ENCODE measurements at regions not wholly inside any gene's neighbourhood (a gene's known extent, or its start where the extent isn't known, plus 50 kb on each side); places are given as distances from the start of the nearest gene placed in this dataset.

DNA sequence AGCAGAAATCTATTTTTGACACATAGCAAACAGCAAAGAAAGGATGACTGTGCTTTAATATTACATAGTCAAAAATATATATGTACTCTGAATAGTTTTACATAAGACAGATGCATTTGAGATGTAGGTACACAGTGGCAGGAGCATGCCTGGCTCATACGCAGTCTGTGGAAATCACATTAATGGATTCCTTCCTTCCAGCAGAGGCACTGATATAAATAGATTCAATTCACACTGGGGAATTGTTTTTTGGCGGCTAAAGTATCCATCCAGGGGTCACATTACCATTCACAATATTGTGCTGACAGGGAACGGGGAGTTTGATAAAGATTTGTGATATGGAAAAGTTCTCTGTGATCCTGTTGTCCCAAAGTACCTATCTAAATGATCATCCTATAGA is 72.5 kb upstream of the AGR3 start:
- Mint-ChIP-seq H3K27me3 (ENCODE audit: low read depth, unreplicated experiment) (no peaks in the 10 kb centered on the region), H3K4me3 (ENCODE audit: unreplicated experiment) (no peak overlapping the region), H3K4me1 (ENCODE audit: low read depth, unreplicated experiment) (peaks cover 4% of the 10 kb centered on the region), H3K9me3 (ENCODE audit: unreplicated experiment) (peaks cover 4% of the 10 kb centered on the region), H3K36me3 (ENCODE audit: low read depth, unreplicated experiment) (peaks cover under 1% of the 10 kb centered on the region), H3K27ac (ENCODE audit: unreplicated experiment) (no peak overlapping the region)
- no peak overlapping the region for H2AFZ ChIP-seq (ENCODE audit: low read depth, low read length)
- H3K9ac ChIP-seq (ENCODE audit: low read length) = no peak overlapping the region
- H3K4me1 ChIP-seq (ENCODE audit: insufficient read depth, low read length) = no peaks in the 10 kb centered on the region
- TF ChIP-seq, protein P1, sequence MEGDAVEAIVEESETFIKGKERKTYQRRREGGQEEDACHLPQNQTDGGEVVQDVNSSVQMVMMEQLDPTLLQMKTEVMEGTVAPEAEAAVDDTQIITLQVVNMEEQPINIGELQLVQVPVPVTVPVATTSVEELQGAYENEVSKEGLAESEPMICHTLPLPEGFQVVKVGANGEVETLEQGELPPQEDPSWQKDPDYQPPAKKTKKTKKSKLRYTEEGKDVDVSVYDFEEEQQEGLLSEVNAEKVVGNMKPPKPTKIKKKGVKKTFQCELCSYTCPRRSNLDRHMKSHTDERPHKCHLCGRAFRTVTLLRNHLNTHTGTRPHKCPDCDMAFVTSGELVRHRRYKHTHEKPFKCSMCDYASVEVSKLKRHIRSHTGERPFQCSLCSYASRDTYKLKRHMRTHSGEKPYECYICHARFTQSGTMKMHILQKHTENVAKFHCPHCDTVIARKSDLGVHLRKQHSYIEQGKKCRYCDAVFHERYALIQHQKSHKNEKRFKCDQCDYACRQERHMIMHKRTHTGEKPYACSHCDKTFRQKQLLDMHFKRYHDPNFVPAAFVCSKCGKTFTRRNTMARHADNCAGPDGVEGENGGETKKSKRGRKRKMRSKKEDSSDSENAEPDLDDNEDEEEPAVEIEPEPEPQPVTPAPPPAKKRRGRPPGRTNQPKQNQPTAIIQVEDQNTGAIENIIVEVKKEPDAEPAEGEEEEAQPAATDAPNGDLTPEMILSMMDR (IDR thresholded peaks at IDR 0.05; ENCODE audit: insufficient read depth, low read depth, low read length) = no peak
- no peak for TF ChIP-seq EZH2 (IDR thresholded peaks at IDR 0.05; ENCODE audit: insufficient read depth, low read length)
- no peak overlapping the region for H3K27ac ChIP-seq (ENCODE audit: low read depth, low read length)
- H3K4me2 ChIP-seq (ENCODE audit: low read length) = no peak overlapping the region
- H3K4me3 ChIP-seq (ENCODE audit: insufficient read depth, low read depth, low read length) = no peak overlapping the region
- no peaks in the 10 kb centered on the region for H3K9me3 ChIP-seq (ENCODE audit: insufficient read depth, low read depth, low read length)
- H4K20me1 ChIP-seq (ENCODE audit: insufficient read depth, low read length) = no peaks in the 10 kb centered on the region
- H3K79me2 ChIP-seq (ENCODE audit: insufficient read depth, low read length) = no peaks in the 10 kb centered on the region
- no peak for DNase-seq (ENCODE audit: low read depth)
- no peaks in the 10 kb centered on the region for H3K36me3 ChIP-seq (ENCODE audit: insufficient read depth, low read length)
- no peaks in the 10 kb centered on the region for H3K27me3 ChIP-seq (ENCODE audit: insufficient read depth, low read length)
- FAIRE-seq = no peak

DNA sequence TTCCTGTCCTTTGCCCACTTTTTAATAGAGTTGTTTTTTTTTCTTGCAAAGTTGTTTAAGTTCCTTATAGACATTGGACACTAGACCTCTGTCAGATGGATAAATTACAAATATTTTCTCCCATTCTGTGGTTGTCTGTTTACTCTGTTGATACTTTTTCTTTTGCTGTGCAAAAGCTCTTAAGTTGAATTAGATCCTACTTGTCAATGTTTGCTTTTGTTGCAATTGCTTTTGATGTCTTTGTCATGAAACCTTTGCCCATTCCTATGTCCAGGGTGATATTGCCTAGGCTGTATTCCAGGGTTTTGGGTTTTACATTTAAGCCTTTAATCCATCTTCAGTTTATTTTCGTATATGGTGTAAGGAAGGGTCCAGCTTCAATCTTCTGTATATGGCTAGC is 76.9 kb upstream of the AGR3 start:
- no peaks in the 10 kb centered on the region for H3K36me3 Mint-ChIP-seq (ENCODE audit: low read depth, unreplicated experiment)
- H3K9me3 Mint-ChIP-seq (ENCODE audit: unreplicated experiment) = peaks cover 3% of the 10 kb centered on the region
- Histone ChIP-seq H3K27me3 (ENCODE audit: insufficient read depth, low read length) (no peaks in the 10 kb centered on the region), H3K79me2 (ENCODE audit: insufficient read depth, low read length) (no peaks in the 10 kb centered on the region), H3K4me2 (ENCODE audit: low read length) (no peak overlapping the region), H3K4me3 (ENCODE audit: insufficient read depth, low read depth, low read length) (no peak overlapping the region), H3K27ac (ENCODE audit: low read depth, low read length) (no peak overlapping the region), H3K9me3 (ENCODE audit: insufficient read depth, low read depth, low read length) (no peaks in the 10 kb centered on the region), H3K4me1 (ENCODE audit: insufficient read depth, low read length) (no peaks in the 10 kb centered on the region), H3K36me3 (ENCODE audit: insufficient read depth, low read length) (no peaks in the 10 kb centered on the region), H4K20me1 (ENCODE audit: insufficient read depth, low read length) (no peaks in the 10 kb centered on the region), H3K9ac (ENCODE audit: low read length) (no peak overlapping the region), H2AFZ (ENCODE audit: low read depth, low read length) (no peak overlapping the region)
- H3K27ac Mint-ChIP-seq (ENCODE audit: unreplicated experiment) = no peak overlapping the region
- H3K4me3 Mint-ChIP-seq (ENCODE audit: unreplicated experiment) = no peak overlapping the region
- FAIRE-seq = no peak
- TF ChIP-seq EZH2 (IDR thresholded peaks at IDR 0.05; ENCODE audit: insufficient read depth, low read length) = no peak
- TF ChIP-seq, protein P1 (IDR thresholded peaks at IDR 0.05; ENCODE audit: insufficient read depth, low read depth, low read length) = no peak
- DNase-seq (ENCODE audit: low read depth) = no peak
- no peaks in the 10 kb centered on the region for H3K27me3 Mint-ChIP-seq (ENCODE audit: low read depth, unreplicated experiment)
- H3K4me1 Mint-ChIP-seq (ENCODE audit: low read depth, unreplicated experiment) = peaks cover 6% of the 10 kb centered on the region

GRCh38 chr7:16960337-16960965 is 78.7 kb upstream of the AGR3 start:
- Mint-ChIP-seq H3K4me3 (ENCODE audit: unreplicated experiment) (no peak overlapping the region), H3K36me3 (ENCODE audit: low read depth, unreplicated experiment) (no peaks in the 10 kb centered on the region), H3K27ac (ENCODE audit: unreplicated experiment) (no peak overlapping the region), H3K27me3 (ENCODE audit: low read depth, unreplicated experiment) (no peaks in the 10 kb centered on the region), H3K9me3 (ENCODE audit: unreplicated experiment) (peaks cover 4% of the 10 kb centered on the region), H3K4me1 (ENCODE audit: low read depth, unreplicated experiment) (peaks cover 6% of the 10 kb centered on the region)
- TF ChIP-seq EZH2 (IDR thresholded peaks at IDR 0.05; ENCODE audit: insufficient read depth, low read length) = no peak
- TF ChIP-seq, protein P1 (IDR thresholded peaks at IDR 0.05; ENCODE audit: insufficient read depth, low read depth, low read length) = no peak
- Histone ChIP-seq H2AFZ (ENCODE audit: low read depth, low read length) (no peak overlapping the region), H3K36me3 (ENCODE audit: insufficient read depth, low read length) (no peaks in the 10 kb centered on the region), H3K27me3 (ENCODE audit: insufficient read depth, low read length) (no peaks in the 10 kb centered on the region), H3K4me1 (ENCODE audit: insufficient read depth, low read length) (no peaks in the 10 kb centered on the region), H3K9ac (ENCODE audit: low read length) (no peak overlapping the region), H3K27ac (ENCODE audit: low read depth, low read length) (no peak overlapping the region), H4K20me1 (ENCODE audit: insufficient read depth, low read length) (no peaks in the 10 kb centered on the region), H3K4me2 (ENCODE audit: low read length) (no peak overlapping the region), H3K4me3 (ENCODE audit: insufficient read depth, low read depth, low read length) (no peak overlapping the region), H3K9me3 (ENCODE audit: insufficient read depth, low read depth, low read length) (no peaks in the 10 kb centered on the region), H3K79me2 (ENCODE audit: insufficient read depth, low read length) (no peaks in the 10 kb centered on the region)
- no peak for FAIRE-seq
- no peak for DNase-seq (ENCODE audit: low read depth)
